Pancreas (tissue), 10 donors: ENCODE measurements at regions not wholly inside any gene's neighbourhood (a gene's known extent, or its start where the extent isn't known, plus 50 kb on each side); places are given as distances from the start of the nearest gene placed in this dataset.

Source experiments
- ATAC-seq, 4 donors: fragments of 200-7000 bp; cut with Tn5 transposase; one replicate each; pipeline versions ENCODE4 v1.8.0 to v1.9.1; 2020; ENCODE audit warnings: mild to moderate bottlenecking in 4 of 4, moderate library complexity in 4 of 4
- DNase-seq, 6 donors: peaks; one replicate each; pipeline ENCODE4 v3.0.0-alpha.2; 2020
- FAIRE-seq: peaks from 2 replicates; lab custom pipeline; 2012; peaks lifted over from hg19 to GRCh38; lab: Jason Lieb, UNC
- H3K27ac ChIP-seq, 4 donors: fragments of 200-600 bp; sonication (generic); 1 replicate in 3 of 4; 2 replicates in 1 of 4; pipeline versions ENCODE4 v1.5.0 to v1.8.0; 2020
- H3K27me3 ChIP-seq, 4 donors: fragments of 200-600 bp; one replicate each; pipeline ENCODE4 v1.8.0; 2021
- H3K36me3 ChIP-seq, 3 donors: fragments of 200-600 bp; sonication (generic) in 1 of 3; one replicate each; pipeline versions ENCODE4 v1.5.0 to v1.8.0; 2020 to 2021
- H3K4me1 ChIP-seq, 3 donors: fragments of 200-600 bp; one replicate each; pipeline ENCODE4 v1.8.0; 2021
- H3K4me3 ChIP-seq, 4 donors: fragments of 200-600 bp; sonication (generic) in 2 of 4; one replicate each; pipeline versions ENCODE4 v1.5.0 to v1.8.0; 2020 to 2021
- H3K9me3 ChIP-seq, 4 donors: fragments of 200-600 bp; one replicate each; pipeline ENCODE4 v1.8.0; 2021
- CTCF ChIP-seq, 4 donors: fragments of 200-600 bp; sonication (generic) in 3 of 4; IDR thresholded peaks; one replicate each; pipeline versions ENCODE4 v1.5.0 to v1.8.0; 2021; ENCODE audit warnings: antibody characterized with exemption in 4 of 4
- WGBS, 2 donors: extraction: QIAGEN DNeasy Blood & Tissue Kit; methylation state at CpG; one replicate each; pipeline ENCODE4 v1.1.7; 2013; 5-methylcytosine and 5-hydroxymethylcytosine counted together
- intact Hi-C, 3 donors: fragments of 100-400 bp; cut with DNase I; formaldehyde crosslinking; loops; one replicate each; pipeline versions ENCODE4 v1.11.1 to v1.14.2; 2022
- donor health status: healthy with polysubstance abuse.
- donor health status: DM: no; HTN: no; CAD: no; lungs with moderate emphysema.
- donor health status: DM: no; HTN: no; CAD: no.
- donor health status: control.
- donor health status: control.
- donor health status: Bipolar disorder and iron deficiency.
- donor health status: DM: yes; HTN: yes; CAD: no.
- donor health status: DM: no; HTN: no; CAD: no.
- donor health status: DM: no; HTN: no; CAD: no.
- donor health status: DM: yes; HTN: yes; CAD: no.

- H3K27me3 ChIP-seq: no peaks in the 10 kb centered on the region
- intact Hi-C loops: no loop called here
- TF ChIP-seq CTCF (IDR thresholded peaks at IDR 0.05): no peak
- FAIRE-seq: no peak
- H3K4me3 ChIP-seq: no peak overlapping the region
- no peaks in the 10 kb centered on the region for H3K4me1 ChIP-seq
- no peak for ATAC-seq
- no peaks in the 10 kb centered on the region for H3K36me3 ChIP-seq
- H3K27ac ChIP-seq: no peak overlapping the region
- 72 to 81% methylated on average over 2 of the region's 2 CpGs for WGBS, 2 donors
- no peak for DNase-seq
- peaks cover 0 to 3% (median 0%) of the 10 kb centered on the region in 4 donors for H3K9me3 ChIP-seq
Observed at GRCh38 chr6:140427842-140428241, 1053.4 kb upstream of the CITED2 start.

- WGBS, 2 donors: 92 to 97% methylated on average over 9 of the region's 9 CpGs
- TF ChIP-seq CTCF (IDR thresholded peaks at IDR 0.05): no peak
- ATAC-seq (no peak), DNase-seq (no peak), FAIRE-seq (no peak)
- Histone ChIP-seq H3K9me3 (no peaks in the 10 kb centered on the region), H3K27ac (no peak overlapping the region), H3K27me3 (no peaks in the 10 kb centered on the region), H3K4me1 (no peaks in the 10 kb centered on the region), H3K36me3 (no peaks in the 10 kb centered on the region), H3K4me3 (no peak overlapping the region)
- intact Hi-C loops: no loop called here
Observed at GRCh38 chr6:140414966-140415620, 1040.6 kb upstream of the CITED2 start.

DNA sequence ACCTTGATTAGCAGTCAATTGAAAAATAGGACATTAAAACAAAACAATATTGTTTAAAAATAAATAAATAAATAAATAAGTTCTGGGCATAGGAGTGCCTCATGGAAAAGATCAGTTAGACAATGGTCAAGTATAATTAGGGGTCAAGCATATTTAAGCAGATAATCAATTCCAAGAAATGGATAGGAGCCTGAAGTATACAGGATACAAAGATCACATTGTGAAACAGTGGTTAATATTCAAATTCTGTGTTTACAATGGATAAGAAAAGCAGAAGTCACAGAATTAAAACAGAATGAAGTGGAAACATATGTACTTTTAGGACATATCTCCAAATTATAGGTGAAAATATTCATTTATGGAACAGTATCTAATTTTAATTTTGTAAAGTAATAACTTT is 1028.6 kb upstream of the CITED2 start:
- Histone ChIP-seq H3K9me3 (no peaks in the 10 kb centered on the region), H3K27me3 (no peaks in the 10 kb centered on the region), H3K4me3 (no peak overlapping the region), H3K27ac (no peak overlapping the region), H3K4me1 (no peaks in the 10 kb centered on the region), H3K36me3 (no peaks in the 10 kb centered on the region)
- intact Hi-C loops: no loop called here
- FAIRE-seq (no peak), ATAC-seq (no peak), DNase-seq (no peak)
- TF ChIP-seq CTCF (IDR thresholded peaks at IDR 0.05): no peak

DNA sequence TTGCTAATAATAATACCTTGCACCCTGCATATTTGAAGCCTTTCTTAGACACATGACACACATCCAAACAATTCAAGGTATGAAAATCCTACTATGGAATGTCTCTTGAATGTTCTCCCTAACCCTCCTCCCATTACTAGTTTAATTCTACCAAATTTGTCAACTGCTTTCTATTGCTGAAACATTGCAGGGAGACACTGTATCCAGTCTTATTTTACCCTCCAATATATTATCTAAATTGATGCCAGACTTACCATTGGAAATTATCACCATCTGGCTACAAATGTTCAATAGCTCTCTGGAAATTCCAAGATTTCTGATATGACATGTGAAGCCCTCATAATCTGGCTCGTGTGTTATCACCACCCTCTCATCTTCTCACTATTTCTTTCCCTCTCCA is 1027.3 kb upstream of the CITED2 start:
- Histone ChIP-seq H3K27ac (no peak overlapping the region), H3K9me3 (no peaks in the 10 kb centered on the region), H3K36me3 (no peaks in the 10 kb centered on the region), H3K4me1 (no peaks in the 10 kb centered on the region), H3K27me3 (no peaks in the 10 kb centered on the region), H3K4me3 (no peak overlapping the region)
- ATAC-seq: no peak
- DNase-seq: no peak
- intact Hi-C loops: no loop called here
- WGBS, 2 donors: 68 to 88% methylated on average over 1 of the region's 1 CpG
- TF ChIP-seq CTCF (IDR thresholded peaks at IDR 0.05): no peak
- FAIRE-seq: no peak

GRCh38 chr6:140398076-140398475 is 1023.6 kb upstream of the CITED2 start:
- FAIRE-seq: no peak
- H3K36me3 ChIP-seq: no peaks in the 10 kb centered on the region
- no peak overlapping the region for H3K27ac ChIP-seq
- H3K4me1 ChIP-seq: no peaks in the 10 kb centered on the region
- TF ChIP-seq CTCF (IDR thresholded peaks at IDR 0.05): no peak
- ATAC-seq: no peak
- no peaks in the 10 kb centered on the region for H3K27me3 ChIP-seq
- H3K4me3 ChIP-seq: no peak overlapping the region
- DNase-seq: no peak
- no peaks in the 10 kb centered on the region for H3K9me3 ChIP-seq
- intact Hi-C loops: no loop called here
